Kidney tubule cell (primary cell): ENCODE measurements at regions not wholly inside any gene's neighbourhood (a gene's known extent, or its start where the extent isn't known, plus 50 kb on each side); places are given as distances from the start of the nearest gene placed in this dataset.

Source experiments
- DNase-seq: peaks from one replicate; pipeline ENCODE4 v3.0.0-alpha.2; 2018; ENCODE audit warnings: low spot score

GRCh38 chr2:56615760-56616159 lies 432.0 kb downstream of the CCDC85A start:
- no peak for DNase-seq

- DNase-seq, result no peak
These were observed 440.4 kb downstream of the CCDC85A start for GRCh38 chr2:56624181-56624580.

GRCh38 chr2:56626927-56627326 lies 443.1 kb downstream of the CCDC85A start:
- no peak for DNase-seq

GRCh38 chr2:56630286-56630685 lies 446.5 kb downstream of the CCDC85A start:
- no peak for DNase-seq

GRCh38 chr2:56647997-56648396 lies 464.2 kb downstream of the CCDC85A start:
- no peak for DNase-seq

GRCh38 chr2:56648802-56649201 lies 465.0 kb downstream of the CCDC85A start:
- DNase-seq, result no peak

GRCh38 chr2:56654936-56655335 lies 471.1 kb downstream of the CCDC85A start:
- no peak for DNase-seq

GRCh38 chr2:56656826-56657225 lies 473.0 kb downstream of the CCDC85A start:
- DNase-seq, result no peak

- no peak for DNase-seq
These were observed 483.0 kb downstream of the CCDC85A start for GRCh38 chr2:56666777-56667176.

GRCh38 chr2:56671973-56672569 lies 488.3 kb downstream of the CCDC85A start:
- no peak for DNase-seq

GRCh38 chr2:56674084-56674483 lies 490.3 kb downstream of the CCDC85A start:
- DNase-seq, result no peak

GRCh38 chr2:56676966-56677365 lies 493.2 kb downstream of the CCDC85A start:
- DNase-seq, result no peak

GRCh38 chr2:56680971-56681631 lies 497.3 kb downstream of the CCDC85A start:
- DNase-seq, result peak; percentile 32

GRCh38 chr2:56681659-56682396 lies 498.0 kb downstream of the CCDC85A start:
- DNase-seq, result no peak

GRCh38 chr2:56682397-56682760 lies 498.6 kb downstream of the CCDC85A start:
- DNase-seq, result no peak

GRCh38 chr2:56684327-56684726 lies 500.5 kb downstream of the CCDC85A start:
- DNase-seq, result no peak

- DNase-seq, result no peak
These were observed 501.4 kb downstream of the CCDC85A start for GRCh38 chr2:56685205-56685604.

GRCh38 chr2:56687169-56687568 lies 503.4 kb downstream of the CCDC85A start:
- no peak for DNase-seq

- no peak for DNase-seq
These were observed 504.9 kb downstream of the CCDC85A start for GRCh38 chr2:56688661-56689060.

- no peak for DNase-seq
These were observed 509.7 kb downstream of the CCDC85A start for GRCh38 chr2:56693501-56693900.

- no peak for DNase-seq
These were observed 519.2 kb downstream of the CCDC85A start for GRCh38 chr2:56703001-56703400.

GRCh38 chr2:56705713-56706112 lies 521.9 kb downstream of the CCDC85A start:
- no peak for DNase-seq

- no peak for DNase-seq
These were observed 523.4 kb downstream of the CCDC85A start for GRCh38 chr2:56707218-56707617.
